OCI-LY3 (cell line): ENCODE measurements at regions not wholly inside any gene's neighbourhood (a gene's known extent, or its start where the extent isn't known, plus 50 kb on each side); places are given as distances from the start of the nearest gene placed in this dataset.

Experiments used
- CTCF ChIP-seq: fragments of 200-600, 300-600 bp; sonication (generic); IDR thresholded peaks from 2 replicates; pipeline ENCODE4 v1.5.1; 2014; ENCODE audit warnings: antibody characterized with exemption, low read length, low read depth
- EZH2phosphoT487 ChIP-seq: fragments of 200-600 bp; shearing (Covaris generic); IDR thresholded peaks from 2 replicates; pipeline ENCODE4 v1.6.1; 2018; ENCODE audit warnings: antibody characterized with exemption, mixed run types, low read depth

- TF ChIP-seq CTCF (no peak), EZH2phosphoT487 (no peak)
Measured at GRCh38 chr18:60639836-60640235, 267.3 kb upstream of the MC4R start.
